Heart right ventricle (tissue), 16 donors: ENCODE measurements at regions not wholly inside any gene's neighbourhood (a gene's known extent, or its start where the extent isn't known, plus 50 kb on each side); places are given as distances from the start of the nearest gene placed in this dataset.
"Not testable (repeated sequence)": the region's sequence is repeated elsewhere in the genome, so short reads cannot be mapped to it uniquely, and the experiment has no call there.

Experiments
- ATAC-seq, 8 donors: fragments of 200-7000 bp; cut with Tn5 transposase; one replicate each; pipeline ENCODE4 v1.9.1; 2020; ENCODE audit warnings: mild to moderate bottlenecking in 8 of 8, moderate library complexity in 8 of 8, moderate number of reproducible peaks in 1 of 8
- DNase-seq, 2 donors: peaks; one replicate each; pipeline ENCODE4 v3.0.0-alpha.2; 2020
- H3K27ac ChIP-seq, 10 donors: fragments of 200-600 bp; sonication (generic) in 2 of 10; one replicate each; pipeline versions ENCODE4 v1.5.0 to v1.8.0; 2020 to 2022; ENCODE audit warnings: mild to moderate bottlenecking in 3 of 10
- H3K27me3 ChIP-seq, 7 donors: fragments of 200-600 bp; one replicate each; pipeline ENCODE4 v1.8.0; 2021 to 2022; ENCODE audit warnings: mild to moderate bottlenecking in 2 of 7
- H3K36me3 ChIP-seq, 9 donors: fragments of 200-600 bp; sonication (generic) in 1 of 9; one replicate each; pipeline versions ENCODE4 v1.5.0 to v1.8.0; 2020 to 2022; ENCODE audit warnings: mild to moderate bottlenecking in 2 of 9
- H3K4me1 ChIP-seq, 9 donors: fragments of 200-600 bp; sonication (generic) in 1 of 9; one replicate each; pipeline versions ENCODE4 v1.5.0 to v1.8.0; 2020 to 2022; ENCODE audit warnings: mild to moderate bottlenecking in 4 of 9
- H3K4me3 ChIP-seq, 10 donors: fragments of 200-600 bp; sonication (generic) in 2 of 10; one replicate each; pipeline versions ENCODE4 v1.5.0 to v1.8.0; 2020 to 2022; ENCODE audit warnings: mild to moderate bottlenecking in 7 of 10, moderate library complexity in 2 of 10
- H3K9me3 ChIP-seq, 11 donors: fragments of 200-600 bp in 10 of 11; sonication (generic) in 2 of 11; one replicate each; pipeline versions ENCODE4 v1.5.0 to v1.8.0; 2013 to 2022; ENCODE audit warnings: mild to moderate bottlenecking in 2 of 11, control low read depth in 1 of 11, moderate library complexity in 1 of 11
- CTCF ChIP-seq, 9 donors: fragments of 200-600 bp; sonication (generic) in 2 of 9; IDR thresholded peaks; one replicate each; pipeline versions ENCODE4 v1.5.0 to v1.8.0; 2021 to 2022; ENCODE audit warnings: antibody characterized with exemption in 9 of 9, mild to moderate bottlenecking in 5 of 9, moderate library complexity in 1 of 9
- WGBS, 2 donors: extraction: QIAGEN DNeasy Blood & Tissue Kit; methylation state at CpG; one replicate each; pipeline ENCODE4 v1.1.7; 2013; ENCODE audit warnings: inconsistent platforms in 1 of 2; 5-methylcytosine and 5-hydroxymethylcytosine counted together
- intact Hi-C, 10 donors: fragments of 100-400 bp; cut with DNase I; formaldehyde crosslinking; loops; one replicate each; pipeline versions ENCODE4 v1.11.1 to v1.14.2; 2022
- donor health status: Arrhythmogenic right ventricular cardiomyopathy.
- donor health status: ischemic (EF 13 %, LVEDD 7.1; RV severe dilation, severe dysfunction).
- donor health status: healthy with polysubstance abuse.
- donor health status: DM: no; HTN: yes; CAD: no.
- donor health status: DM: no; HTN: no; CAD: no.
- donor health status: ischemic (EF 25% LVEDD 6.9; RV normal size, moderate dysfunction).
- donor health status: ischemic (EF 25% LVEDD 5.7; RV mildly dilated, moderate dysfunction).
- donor health status: healthy.
- donor health status: DM: yes; HTN: yes; CAD: no.
- donor health status: Ischemic cardiomyopathy.
- donor health status: ischemic (EF 35%, LVEDD 5.7; RV mildly dilated, moderate dysfunction).
- donor health status: nonischemic (EF 11% LVEDD 7.7; RV severe dilation, severe dysfunction).
- donor health status: DM: yes; HTN: yes; CAD: no.
- donor health status: PGD.
- donor health status: ischemic (EF 29% LVEDD 5.4; RV normal size, mild dysfunction).
- donor health status: nonischemic (EF 23%, LVEDD 6.1; RV moderate dilation, normal function).

- Histone ChIP-seq H3K9me3 (no peaks in the 10 kb centered on the region), H3K4me3 (no peak overlapping the region), H3K4me1 (no peaks in the 10 kb centered on the region), H3K27me3 (no peaks in the 10 kb centered on the region), H3K27ac (no peak overlapping the region), H3K36me3 (no peaks in the 10 kb centered on the region)
- ATAC-seq, result no peak
- WGBS, 2 donors, result 62 to 70% methylated on average over 2 of the region's 2 CpGs
- intact Hi-C loops, result no loop called here
- no peak for TF ChIP-seq CTCF (IDR thresholded peaks at IDR 0.05)
- no peak for DNase-seq
Measured at GRCh38 chr4:60400593-60400992, 799.5 kb upstream of the ADGRL3 start.

- H3K27me3 ChIP-seq, result no peaks in the 10 kb centered on the region
- no peak overlapping the region for H3K4me3 ChIP-seq
- peaks cover 0 to 10% (median 0%) of the 10 kb centered on the region in 11 donors for H3K9me3 ChIP-seq
- intact Hi-C loops, result no loop called here
- H3K27ac ChIP-seq, result no peak overlapping the region
- TF ChIP-seq CTCF (IDR thresholded peaks at IDR 0.05), result no peak
- WGBS, 2 donors, result 0 to 2% methylated on average over 1 of the region's 1 CpG
- ATAC-seq (no peak), DNase-seq (no peak)
- H3K4me1 ChIP-seq, result no peaks in the 10 kb centered on the region
- H3K36me3 ChIP-seq, result no peaks in the 10 kb centered on the region
Measured at GRCh38 chr4:60404027-60404426, 796.1 kb upstream of the ADGRL3 start.

GRCh38 chr4:60422439-60422838, 777.7 kb upstream of the ADGRL3 start:
- WGBS, 2 donors, result 81 to 85% methylated on average over 4 of the region's 4 CpGs
- Histone ChIP-seq H3K4me1 (no peaks in the 10 kb centered on the region), H3K9me3 (peaks cover 0 to 27% (median 0%) of the 10 kb centered on the region in 11 donors), H3K4me3 (no peak overlapping the region), H3K36me3 (no peaks in the 10 kb centered on the region), H3K27ac (no peak overlapping the region), H3K27me3 (no peaks in the 10 kb centered on the region)
- ATAC-seq (no peak), DNase-seq (no peak)
- intact Hi-C loops, result no loop called here
- TF ChIP-seq CTCF (IDR thresholded peaks at IDR 0.05), result no peak

GRCh38 chr4:60423573-60424184, 776.4 kb upstream of the ADGRL3 start:
- intact Hi-C loops, H3K27ac ChIP-seq, H3K36me3 ChIP-seq, H3K27me3 ChIP-seq, ATAC-seq, DNase-seq, H3K4me3 ChIP-seq, H3K4me1 ChIP-seq: not testable (repeated sequence)
- H3K9me3 ChIP-seq, result peaks cover 0 to 27% (median 0%) of the 10 kb centered on the region in 11 donors

GRCh38 chr4:60432911-60433310, 767.2 kb upstream of the ADGRL3 start:
- WGBS, 2 donors, result 72 to 80% methylated on average over 1 of the region's 1 CpG
- TF ChIP-seq CTCF (IDR thresholded peaks at IDR 0.05), result no peak
- DNase-seq (no peak), ATAC-seq (no peak)
- no peaks in the 10 kb centered on the region for H3K27me3 ChIP-seq
- no peak overlapping the region for H3K4me3 ChIP-seq
- peaks cover 0 to 20% (median 4%) of the 10 kb centered on the region in 11 donors for H3K9me3 ChIP-seq
- intact Hi-C loops, result no loop called here
- H3K27ac ChIP-seq, result no peak overlapping the region
- no peaks in the 10 kb centered on the region for H3K4me1 ChIP-seq
- no peaks in the 10 kb centered on the region for H3K36me3 ChIP-seq
